ENCODE measurements at regions not wholly inside any gene's neighbourhood (a gene's known extent, or its start where the extent isn't known, plus 50 kb on each side); places are given as distances from the start of the nearest gene placed in this dataset.
"Not testable (repeated sequence)": the region's sequence is repeated elsewhere in the genome, so short reads cannot be mapped to it uniquely, and the experiment has no call there.

GRCh38 chr2:144645083-144645778 is 125.3 kb upstream of the ZEB2 start:
- no peak for DNase-seq (ENCODE audit: low read depth, low spot score)

GRCh38 chr2:144644549-144644948 is 124.6 kb upstream of the ZEB2 start:
- no peak for DNase-seq (ENCODE audit: low read depth, low spot score)

- peak; percentile 17 for DNase-seq (ENCODE audit: low read depth, low spot score)
Observed at GRCh38 chr2:144643537-144644336, 123.8 kb upstream of the ZEB2 start.

- no peak for DNase-seq (ENCODE audit: low read depth, low spot score)
Observed at GRCh38 chr2:144642856-144643255, 122.9 kb upstream of the ZEB2 start.

GRCh38 chr2:144642131-144642530 is 122.2 kb upstream of the ZEB2 start:
- no peak for DNase-seq (ENCODE audit: low read depth, low spot score)

- not testable (repeated sequence) for DNase-seq (ENCODE audit: low read depth, low spot score)
Observed at GRCh38 chr2:144638250-144638649, 118.3 kb upstream of the ZEB2 start.

GRCh38 chr2:144636860-144637259 is 116.9 kb upstream of the ZEB2 start:
- DNase-seq (ENCODE audit: low read depth, low spot score): not testable (repeated sequence)

- DNase-seq (ENCODE audit: low read depth, low spot score): no peak
Observed at GRCh38 chr2:144632809-144633208, 112.9 kb upstream of the ZEB2 start.

- no peak for DNase-seq (ENCODE audit: low read depth, low spot score)
Observed at GRCh38 chr2:144631636-144632035, 111.7 kb upstream of the ZEB2 start.

GRCh38 chr2:144630459-144631215 is 110.7 kb upstream of the ZEB2 start:
- DNase-seq (ENCODE audit: low read depth, low spot score): no peak

- no peak for DNase-seq (ENCODE audit: low read depth, low spot score)
Observed at GRCh38 chr2:144629935-144630334, 110.0 kb upstream of the ZEB2 start.

- DNase-seq (ENCODE audit: low read depth, low spot score): no peak
Observed at GRCh38 chr2:144628566-144628965, 108.6 kb upstream of the ZEB2 start.

- no peak for DNase-seq (ENCODE audit: low read depth, low spot score)
Observed at GRCh38 chr2:144625626-144626025, 105.7 kb upstream of the ZEB2 start.

GRCh38 chr2:144625226-144625625 is 105.3 kb upstream of the ZEB2 start:
- no peak for DNase-seq (ENCODE audit: low read depth, low spot score)

- DNase-seq (ENCODE audit: low read depth, low spot score): no peak
Observed at GRCh38 chr2:144624451-144624850, 104.5 kb upstream of the ZEB2 start.

GRCh38 chr2:144622373-144622772 is 102.5 kb upstream of the ZEB2 start:
- not testable (repeated sequence) for DNase-seq (ENCODE audit: low read depth, low spot score)

- DNase-seq (ENCODE audit: low read depth, low spot score): no peak
Observed at GRCh38 chr2:144621266-144621665, 101.3 kb upstream of the ZEB2 start.

- no peak for DNase-seq (ENCODE audit: low read depth, low spot score)
Observed at GRCh38 chr2:144619760-144620159, 99.8 kb upstream of the ZEB2 start.

GRCh38 chr2:144617171-144617570 is 97.3 kb upstream of the ZEB2 start:
- DNase-seq (ENCODE audit: low read depth, low spot score): not testable (repeated sequence)

- DNase-seq (ENCODE audit: low read depth, low spot score): no peak
Observed at GRCh38 chr2:144615866-144616565, 96.1 kb upstream of the ZEB2 start.

GRCh38 chr2:144607891-144608521 is 88.1 kb upstream of the ZEB2 start:
- DNase-seq (ENCODE audit: low read depth, low spot score): no peak
